Stomach smooth muscle (tissue), 2 donors: ENCODE measurements at regions not wholly inside any gene's neighbourhood (a gene's known extent, or its start where the extent isn't known, plus 50 kb on each side); places are given as distances from the start of the nearest gene placed in this dataset.

Experiments used
- H3K27ac ChIP-seq: one replicate; pipeline ENCODE4 v1.7.0; 2013; ENCODE audit warnings: mild to moderate bottlenecking, low read length, inconsistent platforms
- H3K27me3 ChIP-seq, 2 donors: one replicate each; pipeline ENCODE4 v1.7.0; 2013; ENCODE audit warnings: low read length in 2 of 2; ENCODE audit not compliant: insufficient read depth in 2 of 2, control insufficient read depth in 1 of 2
- H3K36me3 ChIP-seq, 2 donors: one replicate each; pipeline ENCODE4 v1.7.0; 2013; ENCODE audit warnings: low read length in 2 of 2; ENCODE audit not compliant: control insufficient read depth in 2 of 2, insufficient read depth in 2 of 2
- H3K4me1 ChIP-seq: one replicate; pipeline ENCODE4 v1.7.0; 2013; ENCODE audit warnings: low read length; ENCODE audit not compliant: control insufficient read depth, insufficient read depth
- H3K4me3 ChIP-seq, 2 donors: one replicate each; pipeline ENCODE4 v1.7.0; 2013; ENCODE audit warnings: low read length in 2 of 2
- H3K9ac ChIP-seq, 2 donors: one replicate each; pipeline ENCODE4 v1.7.0; 2013; ENCODE audit warnings: low read length in 2 of 2, mild to moderate bottlenecking in 1 of 2
- H3K9me3 ChIP-seq, 2 donors: one replicate each; pipeline ENCODE4 v1.7.0; 2013; ENCODE audit warnings: low read length in 2 of 2; ENCODE audit not compliant: control insufficient read depth in 2 of 2
- donor health status: healthy.
- donor health status: Pancreatic carcinoma.

DNA sequence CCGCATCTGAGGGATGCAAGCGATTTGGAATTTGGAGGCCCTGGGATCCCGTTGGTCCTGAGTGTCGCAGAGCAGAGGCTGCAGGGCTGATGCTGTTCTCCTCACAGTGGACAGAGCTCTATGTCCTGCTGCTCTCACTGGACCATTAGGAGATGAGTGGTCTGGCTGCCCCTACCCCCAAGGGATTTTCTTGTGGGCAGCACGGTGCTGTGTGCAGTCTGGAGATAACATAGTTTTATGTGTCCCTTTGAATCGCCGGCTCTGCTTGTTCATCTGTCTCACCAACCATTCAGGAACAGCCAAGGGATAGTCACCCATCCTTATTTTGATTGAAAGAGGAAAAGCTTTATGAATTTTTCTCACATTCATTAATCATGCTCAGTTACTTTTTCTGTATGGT, 49.9 kb downstream of the CHRM3 start:
- H3K4me3 ChIP-seq: no peak overlapping the region
- no peaks in the 10 kb centered on the region for H3K27me3 ChIP-seq
- no peak overlapping the region for H3K27ac ChIP-seq
- H3K9ac ChIP-seq: no peak overlapping the region
- H3K9me3 ChIP-seq: no peaks in the 10 kb centered on the region
- H3K36me3 ChIP-seq: no peaks in the 10 kb centered on the region
- H3K4me1 ChIP-seq: peaks cover 2% of the 10 kb centered on the region

DNA sequence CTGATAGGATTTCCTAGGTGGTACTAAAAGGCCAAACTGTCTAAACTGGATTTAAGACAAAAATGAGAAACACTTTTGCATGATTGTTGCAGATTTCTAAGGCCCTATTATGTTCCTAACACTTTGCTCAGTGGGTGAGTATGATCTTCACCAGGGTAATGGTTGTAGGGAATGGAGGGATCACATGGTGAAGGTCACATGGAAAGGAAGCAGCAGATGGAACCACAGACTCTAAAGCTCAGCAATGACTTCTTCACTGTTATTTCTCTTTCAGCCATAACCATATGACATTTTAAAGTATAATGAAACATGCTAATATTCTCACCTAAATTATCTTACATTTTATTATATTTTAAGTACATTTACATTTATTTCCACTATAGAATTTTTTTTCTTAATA, 51.5 kb downstream of the CHRM3 start:
- Histone ChIP-seq H3K36me3 (no peaks in the 10 kb centered on the region), H3K4me1 (peaks cover 2% of the 10 kb centered on the region), H3K9me3 (no peaks in the 10 kb centered on the region), H3K27me3 (no peaks in the 10 kb centered on the region), H3K4me3 (no peak overlapping the region), H3K9ac (no peak overlapping the region), H3K27ac (no peak overlapping the region)

DNA sequence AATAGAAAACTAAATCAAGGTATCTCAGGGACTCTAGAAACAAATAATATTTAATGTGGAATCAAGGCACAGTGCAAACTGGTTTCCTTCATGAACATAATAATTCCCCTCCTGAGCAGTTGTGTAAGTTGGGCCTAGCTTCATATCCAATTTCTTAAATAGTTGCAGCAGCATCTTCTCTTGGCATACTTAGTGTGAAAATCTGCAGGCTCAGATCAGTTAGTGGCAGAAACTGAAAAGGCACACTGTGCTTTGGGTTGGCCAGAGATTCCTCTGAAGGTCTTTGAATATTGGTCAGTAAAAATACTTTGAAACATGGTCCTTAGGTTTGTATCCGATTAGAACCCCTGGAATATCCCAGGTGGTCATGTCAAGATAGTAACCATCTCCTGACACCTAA, 52.5 kb downstream of the CHRM3 start:
- H3K27ac ChIP-seq: no peak overlapping the region
- no peaks in the 10 kb centered on the region for H3K9me3 ChIP-seq
- no peaks in the 10 kb centered on the region for H3K36me3 ChIP-seq
- H3K4me1 ChIP-seq: peaks cover 2% of the 10 kb centered on the region
- H3K9ac ChIP-seq: no peak overlapping the region
- no peaks in the 10 kb centered on the region for H3K27me3 ChIP-seq
- no peak overlapping the region for H3K4me3 ChIP-seq

DNA sequence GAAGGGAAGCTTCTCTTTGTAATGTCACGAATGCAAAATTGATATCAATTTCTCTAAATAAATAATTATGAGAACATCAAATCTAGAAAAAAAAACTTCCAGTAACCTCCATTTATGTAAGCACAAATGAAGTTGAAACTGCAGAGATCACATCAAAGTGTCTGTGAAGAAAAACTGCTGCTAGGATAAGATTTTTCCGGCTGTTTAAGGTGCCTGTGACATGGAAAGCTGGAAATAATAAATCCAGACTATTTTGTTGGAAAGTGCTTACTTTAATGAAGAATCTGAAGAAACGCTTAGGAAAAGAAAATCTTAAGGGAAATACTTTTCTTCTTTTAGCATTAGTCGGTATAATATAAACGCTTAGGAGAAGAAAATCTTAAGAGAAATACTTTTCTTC, 57.0 kb downstream of the CHRM3 start:
- Histone ChIP-seq H3K4me3 (no peak overlapping the region), H3K4me1 (peaks cover under 1% of the 10 kb centered on the region), H3K9me3 (no peaks in the 10 kb centered on the region), H3K36me3 (no peaks in the 10 kb centered on the region), H3K27ac (no peak overlapping the region), H3K9ac (no peak overlapping the region), H3K27me3 (no peaks in the 10 kb centered on the region)

DNA sequence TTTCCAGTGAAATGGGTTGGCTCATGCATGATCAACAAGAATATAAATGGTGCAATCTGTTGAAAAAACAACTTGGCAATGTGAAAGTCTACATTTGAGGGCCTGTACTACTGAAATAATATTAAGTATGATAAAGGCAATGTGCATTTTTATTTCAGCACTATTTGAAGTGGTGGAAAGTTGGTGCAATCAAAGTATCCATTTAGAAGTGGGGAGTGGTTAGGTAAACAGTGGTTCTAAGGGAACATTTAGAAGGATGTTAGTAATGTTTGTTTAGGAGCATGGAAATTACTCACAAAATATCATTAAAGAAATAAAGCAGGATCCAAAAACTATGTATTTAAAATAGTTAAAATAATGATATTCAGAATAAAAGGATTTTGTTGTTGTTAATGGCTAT, 60.2 kb downstream of the CHRM3 start:
- H3K4me1 ChIP-seq: no peaks in the 10 kb centered on the region
- no peak overlapping the region for H3K4me3 ChIP-seq

DNA sequence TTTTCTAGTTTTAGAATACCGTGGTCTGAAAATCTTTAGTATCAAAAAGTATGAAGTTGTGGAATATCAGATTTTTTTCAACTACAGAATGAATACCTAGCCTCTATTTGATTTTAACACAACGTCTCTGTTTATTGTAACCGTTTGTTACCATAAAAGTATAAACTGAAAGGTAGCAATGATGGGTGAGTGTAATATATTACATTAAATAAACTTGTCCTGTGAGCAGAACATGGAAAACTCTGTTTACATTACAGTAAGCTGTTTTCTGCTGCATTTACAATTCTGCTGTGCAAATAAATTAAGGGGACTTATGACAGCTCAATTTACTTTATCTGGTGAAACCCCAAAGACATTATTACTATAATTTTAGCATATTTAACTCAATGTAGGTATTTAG, 62.5 kb downstream of the CHRM3 start:
- Histone ChIP-seq H3K9ac (no peak overlapping the region), H3K4me1 (no peaks in the 10 kb centered on the region), H3K9me3 (no peaks in the 10 kb centered on the region), H3K36me3 (no peaks in the 10 kb centered on the region), H3K27me3 (no peaks in the 10 kb centered on the region), H3K27ac (no peak overlapping the region), H3K4me3 (no peak overlapping the region)

More for the DNA sequence above, 60.2 kb downstream of the CHRM3 start:
- no peak overlapping the region for H3K9ac ChIP-seq
- no peaks in the 10 kb centered on the region for H3K27me3 ChIP-seq
- H3K36me3 ChIP-seq: no peaks in the 10 kb centered on the region
- no peak overlapping the region for H3K27ac ChIP-seq
- no peaks in the 10 kb centered on the region for H3K9me3 ChIP-seq

DNA sequence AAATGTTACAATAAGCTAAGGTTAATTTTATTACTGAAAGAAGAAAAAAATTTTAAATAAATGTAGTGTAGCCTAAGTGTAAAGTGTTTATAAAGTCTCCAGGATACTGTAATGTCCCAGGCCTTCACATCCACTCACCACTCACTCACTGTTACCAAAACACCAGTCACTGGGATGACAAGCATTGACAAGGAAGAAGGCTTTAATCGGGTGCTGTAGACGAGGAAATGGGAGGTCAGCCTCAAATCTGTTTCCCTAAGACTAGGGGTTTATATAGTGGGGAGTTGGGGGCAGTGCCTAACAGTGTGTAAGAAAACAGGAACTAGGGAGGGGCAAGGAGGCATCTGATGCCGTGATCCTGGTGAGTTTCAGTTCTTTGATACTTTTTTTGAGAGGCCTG, 69.4 kb downstream of the CHRM3 start:
- no peaks in the 10 kb centered on the region for H3K27me3 ChIP-seq

DNA sequence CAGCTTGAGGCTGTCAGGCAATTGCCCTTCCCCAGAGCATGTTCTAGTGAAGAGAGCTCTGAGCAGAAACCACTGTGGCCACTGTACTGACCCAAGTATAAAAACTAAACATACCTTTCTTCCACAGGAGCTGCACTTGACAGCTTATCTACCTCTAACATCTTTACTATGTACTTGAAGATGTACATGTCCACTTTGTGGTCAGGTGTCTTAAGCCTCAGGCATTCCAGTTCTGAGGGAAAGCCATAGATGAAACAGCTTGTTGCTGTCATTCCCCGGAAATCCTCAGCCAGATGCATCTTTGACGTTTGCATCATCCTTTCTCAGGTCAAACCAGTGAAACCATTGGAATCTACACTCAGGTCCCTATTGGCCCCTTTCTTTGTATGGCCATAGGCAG, 70.4 kb downstream of the CHRM3 start:
- H3K4me3 ChIP-seq: no peak overlapping the region
- H3K9ac ChIP-seq: no peak overlapping the region
- H3K4me1 ChIP-seq: no peaks in the 10 kb centered on the region
- no peaks in the 10 kb centered on the region for H3K9me3 ChIP-seq
- H3K36me3 ChIP-seq: no peaks in the 10 kb centered on the region
- H3K27me3 ChIP-seq: no peaks in the 10 kb centered on the region
- H3K27ac ChIP-seq: no peak overlapping the region

More for the DNA sequence above, 69.4 kb downstream of the CHRM3 start:
- no peaks in the 10 kb centered on the region for H3K9me3 ChIP-seq
- H3K27ac ChIP-seq: no peak overlapping the region
- H3K4me1 ChIP-seq: no peaks in the 10 kb centered on the region
- no peak overlapping the region for H3K4me3 ChIP-seq
- H3K36me3 ChIP-seq: no peaks in the 10 kb centered on the region
- no peak overlapping the region for H3K9ac ChIP-seq

DNA sequence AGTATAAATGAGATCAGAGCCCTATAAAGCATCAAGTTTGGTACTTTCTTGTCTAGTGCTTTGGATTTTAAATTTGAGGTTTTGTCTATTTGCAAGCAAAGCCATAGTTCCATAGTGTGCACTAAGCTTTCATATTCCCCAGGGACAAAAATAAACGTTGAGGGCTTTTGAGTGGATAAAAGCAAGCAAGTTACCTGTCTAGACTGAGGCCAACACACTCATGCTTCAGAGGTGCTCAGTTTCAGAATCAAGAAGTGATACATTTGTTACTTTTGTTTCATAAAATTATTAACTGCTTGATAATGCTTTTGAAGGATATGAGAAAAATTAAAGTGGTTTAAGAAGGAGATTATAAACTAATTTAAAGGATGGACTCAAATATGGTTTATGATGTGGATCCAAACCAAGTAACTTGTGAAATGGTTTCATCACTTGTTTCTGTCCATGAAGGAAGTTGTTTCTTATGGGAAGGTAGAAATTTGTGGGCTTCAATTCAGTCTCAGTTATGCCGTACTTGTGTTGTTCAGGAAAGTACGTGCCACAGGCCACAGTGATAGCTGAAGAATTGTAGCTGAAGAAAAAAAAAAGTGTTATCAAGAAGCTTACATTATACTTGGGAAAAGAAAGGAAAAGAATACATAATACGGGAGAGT, 71.2 kb downstream of the CHRM3 start:
- no peak overlapping the region for H3K4me3 ChIP-seq
- H3K36me3 ChIP-seq: no peaks in the 10 kb centered on the region
- no peaks in the 10 kb centered on the region for H3K9me3 ChIP-seq
- no peak overlapping the region for H3K9ac ChIP-seq
- no peaks in the 10 kb centered on the region for H3K27me3 ChIP-seq
- H3K4me1 ChIP-seq: no peaks in the 10 kb centered on the region
- H3K27ac ChIP-seq: no peak overlapping the region

DNA sequence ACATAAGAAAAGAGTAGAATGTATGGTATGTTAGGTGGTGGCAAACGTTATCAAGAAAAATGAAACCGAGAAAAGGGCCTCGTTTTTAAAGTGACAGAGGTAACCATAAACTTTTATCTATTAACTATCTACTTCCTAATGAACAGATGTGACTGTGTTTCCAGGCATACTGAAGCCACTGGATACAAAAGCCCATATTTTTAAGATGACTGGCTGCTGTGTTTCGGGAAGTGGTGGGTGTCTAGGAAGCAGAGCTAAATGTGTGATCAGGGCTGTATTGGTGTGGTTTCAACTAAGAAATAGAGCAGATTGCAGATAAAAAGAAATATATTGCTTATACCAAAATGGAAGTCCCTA, 71.8 kb downstream of the CHRM3 start:
- Histone ChIP-seq H3K4me1 (no peaks in the 10 kb centered on the region), H3K27me3 (no peaks in the 10 kb centered on the region), H3K36me3 (no peaks in the 10 kb centered on the region), H3K4me3 (no peak overlapping the region), H3K9ac (no peak overlapping the region), H3K27ac (no peak overlapping the region), H3K9me3 (no peaks in the 10 kb centered on the region)

DNA sequence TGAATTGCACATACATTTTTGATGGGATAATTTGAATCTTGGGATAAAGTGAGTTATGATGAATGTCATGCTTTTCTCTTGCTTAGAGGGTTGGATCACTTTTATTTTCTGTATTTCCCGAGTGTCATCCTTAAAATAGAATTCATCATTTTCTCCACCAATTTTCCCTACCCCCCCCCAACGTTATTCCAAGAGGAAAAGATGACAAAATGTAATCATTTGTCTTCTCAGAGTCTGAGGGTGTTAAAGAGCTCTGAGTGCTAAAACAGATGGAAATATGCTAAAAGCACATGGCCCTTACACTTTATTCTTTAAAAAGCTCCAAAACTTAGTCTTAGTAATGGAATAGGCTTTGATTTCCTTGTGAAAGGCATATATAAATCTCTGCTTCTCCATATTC, 81.4 kb downstream of the CHRM3 start:
- Histone ChIP-seq H3K9ac (no peak overlapping the region), H3K36me3 (no peaks in the 10 kb centered on the region), H3K4me1 (no peaks in the 10 kb centered on the region), H3K27me3 (no peaks in the 10 kb centered on the region), H3K9me3 (no peaks in the 10 kb centered on the region), H3K4me3 (no peak overlapping the region), H3K27ac (no peak overlapping the region)
